ENCODE measurements at regions not wholly inside any gene's neighbourhood (a gene's known extent, or its start where the extent isn't known, plus 50 kb on each side); places are given as distances from the start of the nearest gene placed in this dataset.

- DNase-seq, result no peak
Measured at GRCh38 chr7:25399000-25399750, 170.9 kb upstream of the NPVF start.

DNA sequence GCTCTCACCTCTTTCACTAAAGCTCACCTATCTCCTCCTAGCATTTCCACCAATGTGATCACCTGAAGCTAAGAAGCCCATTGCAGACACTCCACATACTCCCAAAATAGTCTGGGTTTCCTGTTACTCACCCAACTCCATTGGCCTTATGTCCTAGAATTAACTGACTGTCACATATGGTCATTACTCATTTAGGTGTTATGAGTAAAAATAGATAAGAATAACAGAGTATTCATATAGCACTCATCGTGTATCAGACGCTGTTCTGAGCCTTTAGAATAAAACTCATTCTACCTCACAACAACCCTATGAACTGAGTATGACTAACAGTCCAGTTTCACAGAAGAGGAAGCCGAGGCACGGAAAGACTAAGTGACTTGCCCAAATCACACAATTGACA is 174.2 kb upstream of the NPVF start:
- DNase-seq, result no peak

GRCh38 chr7:25405736-25406135 is 177.4 kb upstream of the NPVF start:
- no peak for DNase-seq

- DNase-seq, result no peak
Measured at GRCh38 chr7:25407053-25407452, 178.8 kb upstream of the NPVF start.

DNA sequence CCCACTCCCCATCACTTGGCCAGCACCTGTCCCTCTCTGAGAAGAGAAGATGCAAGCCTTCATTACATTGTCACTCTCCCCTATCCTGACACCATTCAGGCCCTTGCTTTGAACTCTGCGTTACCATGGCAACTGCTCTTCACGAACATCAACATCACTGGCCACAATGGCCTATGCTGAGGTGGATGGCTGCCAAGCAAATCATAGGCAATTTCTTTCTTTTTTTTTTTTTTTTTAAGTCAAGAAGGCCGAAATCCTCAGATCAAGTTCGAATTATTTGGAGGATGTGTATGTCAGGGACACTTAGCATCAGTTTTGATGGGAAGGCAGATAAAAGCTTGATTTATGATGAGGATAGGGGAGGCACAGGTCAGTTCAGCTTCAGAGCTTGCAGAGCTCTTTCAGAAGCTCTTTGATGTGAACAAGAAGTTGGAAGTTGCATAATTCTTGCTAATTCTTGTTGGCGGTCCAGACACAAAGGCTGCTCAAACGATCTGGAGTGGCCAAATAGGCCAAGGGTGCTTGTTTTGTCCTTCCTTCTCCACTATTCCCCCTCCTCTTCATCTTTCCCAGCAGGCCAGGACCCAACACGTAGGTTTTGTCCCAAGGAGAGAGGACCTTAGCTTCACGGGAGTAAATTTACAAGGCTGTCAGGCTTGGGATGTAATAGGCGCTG is 179.9 kb upstream of the NPVF start:
- no peak for DNase-seq

- no peak for DNase-seq
Measured at GRCh38 chr7:25408876-25409275, 180.6 kb upstream of the NPVF start.

DNA sequence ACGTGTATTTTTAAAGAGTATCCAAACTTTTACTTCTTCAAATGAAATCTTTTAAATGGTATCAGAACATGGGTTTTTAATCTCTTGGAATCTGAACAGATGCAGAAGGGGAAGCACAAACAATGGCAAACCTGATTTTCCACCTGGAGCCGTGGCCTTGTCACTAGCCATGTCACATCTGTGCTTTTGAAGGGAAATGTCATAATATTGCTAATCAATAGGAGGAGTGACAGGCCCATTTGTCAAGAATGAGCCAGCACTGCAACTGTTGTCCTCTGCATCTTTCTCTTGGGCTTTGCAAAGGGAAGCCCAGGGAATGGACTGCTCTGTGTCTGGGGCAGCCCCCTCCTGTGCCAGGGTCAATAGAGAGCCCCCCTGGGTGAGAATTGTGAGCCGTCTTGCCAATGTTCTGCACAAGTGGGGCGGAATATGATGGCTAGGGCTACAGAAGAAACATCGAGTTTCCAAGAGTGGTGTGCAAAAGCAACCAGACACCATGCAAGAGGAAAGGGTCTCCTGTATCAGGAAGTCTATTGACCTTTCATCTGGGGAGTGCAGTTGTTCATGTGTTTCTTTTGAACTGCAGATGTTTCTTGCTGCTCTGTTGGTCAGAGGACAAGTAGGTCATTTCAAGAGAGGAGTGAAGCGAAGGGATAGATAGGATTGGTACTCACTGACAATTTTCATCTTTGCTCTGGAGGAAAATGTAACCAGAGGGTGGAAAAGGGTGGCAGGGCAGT is 181.8 kb upstream of the NPVF start:
- no peak for DNase-seq

GRCh38 chr7:25420771-25421170 is 192.5 kb upstream of the NPVF start:
- no peak for DNase-seq

DNA sequence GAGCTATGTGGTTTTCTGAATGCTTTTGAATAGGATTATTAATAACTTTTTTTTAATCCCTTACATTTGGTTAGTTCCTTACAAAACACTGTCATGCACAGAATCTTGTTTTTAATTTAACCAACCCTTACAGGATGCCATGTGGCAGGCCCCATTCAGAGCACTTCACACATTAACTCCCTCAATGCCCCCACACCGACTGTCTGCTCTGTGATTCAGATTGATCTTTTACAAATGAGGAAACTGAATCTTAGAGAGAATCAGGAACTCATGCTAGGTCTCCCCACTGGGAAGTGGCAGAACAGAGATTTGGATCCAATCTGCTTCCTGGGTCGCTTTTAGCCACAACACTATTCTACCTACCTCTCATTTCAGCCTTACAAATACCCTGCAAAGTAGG is 195.8 kb upstream of the NPVF start:
- DNase-seq, result no peak

- DNase-seq, result no peak
Measured at GRCh38 chr7:25424855-25425254, 196.6 kb upstream of the NPVF start.

DNA sequence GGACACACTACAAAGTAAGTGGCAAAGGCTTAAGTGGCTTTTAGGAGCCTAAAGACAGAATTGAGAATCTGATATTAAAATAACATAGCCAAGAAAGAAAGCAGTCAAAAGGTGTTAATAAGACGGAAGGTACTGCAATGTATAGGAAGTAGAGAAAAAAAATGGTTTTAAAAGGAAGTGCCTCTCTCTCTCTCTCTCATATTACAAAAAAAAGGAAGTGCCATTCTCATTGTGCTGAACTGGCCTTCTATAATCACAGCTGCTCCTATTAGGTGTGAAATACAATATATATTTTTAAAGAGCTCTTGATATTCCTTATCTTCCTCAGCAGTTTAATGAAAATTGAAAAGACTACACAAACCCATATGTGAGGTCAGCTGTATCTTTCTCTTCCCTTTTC is 199.4 kb upstream of the NPVF start:
- no peak for DNase-seq

GRCh38 chr7:25429731-25430130 is 201.4 kb upstream of the NPVF start:
- no peak for DNase-seq

DNA sequence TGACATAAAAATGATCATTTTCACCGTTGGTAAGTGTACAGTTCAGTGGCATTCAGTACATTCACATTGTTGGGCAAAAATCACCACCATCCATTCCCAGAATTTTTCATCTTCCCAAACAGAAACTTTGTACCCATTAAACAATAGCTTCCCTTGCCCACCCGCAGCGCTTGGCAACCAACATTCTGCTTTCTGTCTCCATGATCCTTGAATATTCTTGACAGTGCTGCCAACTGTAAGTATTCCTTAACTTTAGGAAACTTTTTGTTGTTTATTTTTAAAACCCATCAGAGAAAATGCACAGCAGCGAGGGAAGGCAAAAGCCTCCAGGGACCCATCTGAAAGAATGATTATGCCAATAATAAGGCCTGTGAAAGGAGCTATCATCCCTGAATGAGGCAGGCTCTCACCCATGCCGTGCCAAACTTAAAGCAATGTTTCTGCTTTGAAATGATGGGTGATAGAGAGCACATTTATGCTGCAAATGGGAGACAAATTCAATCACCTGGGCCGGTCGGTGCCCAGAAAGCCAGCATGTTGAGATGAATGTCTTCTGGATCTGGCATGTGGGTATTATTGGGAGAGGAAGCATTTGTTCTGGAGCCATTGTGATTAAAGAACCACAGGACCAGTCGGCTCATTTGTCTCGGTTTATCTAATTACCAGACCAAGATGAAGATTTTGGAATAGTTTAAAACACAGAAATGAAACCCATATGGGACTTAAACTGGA is 202.1 kb upstream of the NPVF start:
- DNase-seq, result no peak

DNA sequence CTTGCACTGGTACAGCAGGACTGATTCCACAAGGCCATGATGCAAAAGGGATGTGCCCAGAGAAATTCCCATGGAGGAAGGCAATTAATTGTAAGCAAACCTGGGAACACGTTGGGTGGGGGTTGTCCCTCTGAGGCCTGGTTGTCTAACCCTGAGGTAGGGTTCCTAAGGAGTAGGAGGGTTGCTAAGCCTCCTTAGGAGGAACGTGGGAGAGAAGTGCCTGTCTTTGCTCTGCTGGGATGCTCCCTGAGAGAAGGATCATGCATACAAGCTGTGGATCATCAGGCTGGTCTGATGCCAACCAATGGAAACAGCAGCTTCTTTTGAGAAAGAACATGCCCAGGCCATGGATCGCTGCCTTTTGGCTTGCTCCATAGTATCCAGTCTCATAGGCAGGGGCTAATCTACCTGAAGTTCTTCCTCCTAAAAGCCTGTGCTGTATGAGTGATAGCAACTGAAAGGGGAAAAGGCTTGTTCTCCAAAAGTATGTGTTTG is 203.7 kb upstream of the NPVF start:
- no peak for DNase-seq

DNA sequence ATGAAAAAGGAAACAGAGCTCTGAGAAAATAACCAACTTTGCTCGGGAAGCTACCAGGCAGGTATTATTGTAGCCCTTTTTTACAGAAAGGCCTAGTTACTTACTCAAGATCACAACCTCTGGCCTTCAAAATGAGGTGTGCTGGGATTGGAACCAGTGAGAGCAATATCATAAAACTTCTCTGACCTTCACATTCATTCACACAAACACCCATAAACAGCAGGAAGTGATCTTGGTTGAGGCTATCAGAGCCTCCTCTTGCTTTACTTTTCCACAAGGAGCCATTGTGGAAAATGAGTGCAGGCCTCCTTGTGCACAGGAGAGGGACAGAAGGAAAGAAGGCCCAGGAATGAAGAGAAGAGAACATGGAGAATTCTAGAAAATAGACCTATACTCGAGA is 204.5 kb upstream of the NPVF start:
- no peak for DNase-seq

- DNase-seq, result no peak
Measured at GRCh38 chr7:25436413-25436812, 208.1 kb upstream of the NPVF start.

DNA sequence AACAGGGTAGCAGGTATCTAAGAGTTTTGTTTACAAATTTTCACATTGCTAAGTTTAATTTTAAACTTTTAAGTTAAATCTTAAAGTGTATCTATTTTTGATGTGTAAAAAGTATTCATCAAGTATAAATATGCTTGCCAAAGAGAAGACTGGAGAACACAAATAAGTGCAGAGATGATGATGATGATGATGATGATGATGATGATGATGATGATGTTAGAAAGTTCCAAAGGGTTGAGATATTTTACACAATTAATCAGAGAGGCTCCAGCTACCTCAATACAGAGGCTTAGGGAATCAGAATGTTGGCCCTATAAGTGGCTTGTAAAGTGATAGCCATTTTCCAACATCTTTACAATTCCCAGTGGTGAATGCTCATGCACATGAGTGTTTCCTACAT is 209.0 kb upstream of the NPVF start:
- DNase-seq, result no peak

DNA sequence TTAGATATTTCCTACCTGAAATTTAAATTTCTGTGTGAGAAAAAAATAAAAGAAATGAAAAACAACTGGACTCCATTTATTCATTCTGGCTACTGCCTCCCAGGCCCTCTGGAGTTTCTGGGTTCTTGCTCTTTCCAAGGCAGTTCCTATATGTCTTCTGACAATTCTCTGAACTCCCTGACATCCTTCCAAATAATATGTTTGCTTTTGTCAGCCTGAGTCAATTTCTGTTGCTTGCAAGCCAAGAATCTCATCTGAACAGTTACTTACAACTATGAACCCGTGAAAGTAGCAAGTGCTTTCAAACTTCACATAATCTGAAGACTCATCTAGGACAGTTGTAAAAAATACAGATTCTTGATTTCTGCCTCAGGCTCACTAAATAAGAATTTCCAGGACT is 216.7 kb upstream of the NPVF start:
- no peak for DNase-seq

DNA sequence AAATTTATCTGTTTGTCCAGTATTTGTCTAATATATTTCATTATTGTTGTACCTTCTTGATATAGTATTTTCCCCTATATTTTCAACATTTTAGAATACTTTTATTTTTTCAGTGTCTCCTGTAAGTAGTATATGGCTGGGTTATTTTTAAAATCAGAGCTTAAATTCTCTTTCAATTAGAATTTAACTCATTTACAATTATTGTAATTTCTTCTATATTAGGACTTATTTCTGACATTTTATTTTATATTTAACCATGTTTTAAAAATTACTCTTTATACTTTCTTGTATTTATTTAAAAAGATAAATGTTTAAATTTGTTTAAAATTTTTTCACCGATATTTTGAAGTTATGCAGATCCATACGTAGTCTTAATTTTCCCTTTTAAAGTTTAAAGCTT is 220.0 kb upstream of the NPVF start:
- no peak for DNase-seq

- no peak for DNase-seq
Measured at GRCh38 chr7:25454020-25454419, 225.7 kb upstream of the NPVF start.

DNA sequence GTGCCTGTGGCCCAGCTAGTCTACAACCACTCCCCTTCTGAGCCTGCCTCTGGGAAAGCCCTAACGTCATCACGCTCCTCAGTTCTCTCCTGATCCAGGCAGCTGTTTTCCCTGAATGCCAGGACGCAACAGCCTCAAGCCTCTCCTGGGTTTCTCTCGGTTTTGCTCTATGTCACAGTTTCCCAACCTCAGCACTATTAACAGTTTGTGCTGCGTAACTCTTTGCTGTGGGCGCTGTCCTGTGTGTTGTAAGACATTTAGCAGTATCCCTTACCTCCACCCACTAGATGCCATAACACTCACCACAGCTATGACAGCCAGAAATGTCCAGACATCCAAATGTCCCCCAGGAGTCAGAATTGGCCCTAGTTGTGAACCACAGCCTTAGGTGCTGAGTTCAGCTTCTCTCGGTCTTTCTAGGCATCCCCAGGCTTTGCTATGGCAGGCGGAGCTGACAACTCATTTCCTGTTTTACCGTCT is 226.3 kb upstream of the NPVF start:
- no peak for DNase-seq

DNA sequence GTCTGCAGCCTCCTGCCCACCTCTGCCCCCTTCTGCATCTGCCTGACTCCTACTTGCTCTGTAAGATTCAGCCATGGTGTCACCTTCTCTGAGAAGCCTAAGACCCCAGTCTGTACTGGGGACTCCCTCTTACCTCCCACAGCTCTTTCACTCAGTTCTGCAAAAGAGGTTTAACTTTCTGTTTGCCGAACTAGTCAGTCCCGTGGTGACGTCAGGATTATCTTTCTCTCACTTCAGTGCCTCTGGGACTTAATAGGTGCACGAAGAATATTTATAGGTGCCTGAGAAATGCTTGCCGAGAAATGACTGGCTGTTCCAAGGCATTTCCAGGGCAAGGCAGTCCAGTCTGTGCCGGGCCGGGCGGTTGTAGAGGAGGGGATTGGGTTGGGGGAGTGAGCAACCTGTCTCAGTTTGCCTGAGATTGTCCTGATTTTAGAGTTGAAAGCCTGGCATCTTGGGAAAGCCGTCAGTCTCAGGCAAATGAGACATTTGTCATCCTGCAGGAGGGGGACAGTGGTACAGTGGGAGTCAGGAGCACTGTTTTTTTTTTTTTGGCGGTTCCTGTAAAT is 227.5 kb upstream of the NPVF start:
- DNase-seq, result no peak

Data from EL (cell line).